Memory B cell (primary cell): ENCODE measurements at regions not wholly inside any gene's neighbourhood (a gene's known extent, or its start where the extent isn't known, plus 50 kb on each side); places are given as distances from the start of the nearest gene placed in this dataset.

Experiments used
- ATAC-seq: fragments of 150-1000 bp; cut with Tn5 transposase; 2 replicates; pipeline ENCODE4 v1.10.0; 2021; ENCODE audit warnings: low read depth, mild to moderate bottlenecking, moderate library complexity
- DNase-seq, 2 donors: peaks; one replicate each; pipeline ENCODE4 v3.0.0; 2022; ENCODE audit warnings: low spot score in 2 of 2
- H3K27ac Mint-ChIP-seq: one replicate; pipeline ENCODE4 v1.8.0; 2022; ENCODE audit warnings: mild to moderate bottlenecking, moderate library complexity, mixed read lengths
- H3K27me3 Mint-ChIP-seq: one replicate; pipeline ENCODE4 v1.8.0; 2022; ENCODE audit warnings: mixed read lengths
- H3K36me3 Mint-ChIP-seq: one replicate; pipeline ENCODE4 v1.8.0; 2022; ENCODE audit warnings: mild to moderate bottlenecking, mixed read lengths
- H3K4me1 Mint-ChIP-seq: one replicate; pipeline ENCODE4 v1.8.0; 2022; ENCODE audit warnings: mixed read lengths
- H3K4me3 Mint-ChIP-seq: one replicate; pipeline ENCODE4 v1.8.0; 2022; ENCODE audit warnings: mild to moderate bottlenecking, moderate library complexity, mixed read lengths
- H3K9me3 Mint-ChIP-seq: one replicate; pipeline ENCODE4 v1.8.0; 2022; ENCODE audit warnings: mixed read lengths

GRCh38 chr20:56835829-56836550 is 206.9 kb downstream of the TFAP2C start:
- Mint-ChIP-seq H3K27me3 (peaks cover 3% of the 10 kb centered on the region), H3K27ac (no peak overlapping the region), H3K9me3 (peaks cover 7% of the 10 kb centered on the region), H3K36me3 (peaks cover 3% of the 10 kb centered on the region), H3K4me3 (no peak overlapping the region), H3K4me1 (no peaks in the 10 kb centered on the region)
- no peak for DNase-seq
- no peak for ATAC-seq

- peaks cover 3% of the 10 kb centered on the region for H3K36me3 Mint-ChIP-seq
- no peak overlapping the region for H3K27ac Mint-ChIP-seq
- H3K27me3 Mint-ChIP-seq, result peaks cover 3% of the 10 kb centered on the region
- H3K4me3 Mint-ChIP-seq, result no peak overlapping the region
- peaks cover 7% of the 10 kb centered on the region for H3K9me3 Mint-ChIP-seq
- no peak for ATAC-seq
- DNase-seq, result no peak
- no peaks in the 10 kb centered on the region for H3K4me1 Mint-ChIP-seq
Observed at GRCh38 chr20:56839222-56839621, 210.1 kb downstream of the TFAP2C start.

GRCh38 chr20:56839786-56840185 is 210.7 kb downstream of the TFAP2C start:
- Mint-ChIP-seq H3K27me3 (peaks cover 3% of the 10 kb centered on the region), H3K27ac (no peak overlapping the region), H3K4me1 (no peaks in the 10 kb centered on the region), H3K4me3 (no peak overlapping the region), H3K9me3 (peaks cover 7% of the 10 kb centered on the region), H3K36me3 (peaks cover 3% of the 10 kb centered on the region)
- DNase-seq (no peak), ATAC-seq (no peak)

GRCh38 chr20:56840716-56841261 is 211.7 kb downstream of the TFAP2C start:
- Mint-ChIP-seq H3K9me3 (peaks cover 7% of the 10 kb centered on the region), H3K36me3 (peaks cover 3% of the 10 kb centered on the region), H3K4me3 (no peak overlapping the region), H3K27me3 (peaks cover 3% of the 10 kb centered on the region), H3K4me1 (no peaks in the 10 kb centered on the region), H3K27ac (no peak overlapping the region)
- DNase-seq, result no peak
- ATAC-seq, result no peak

GRCh38 chr20:56841346-56841908 is 212.3 kb downstream of the TFAP2C start:
- Mint-ChIP-seq H3K27me3 (peaks cover 3% of the 10 kb centered on the region), H3K27ac (no peak overlapping the region), H3K9me3 (peaks cover 7% of the 10 kb centered on the region), H3K4me3 (no peak overlapping the region), H3K36me3 (peaks cover 3% of the 10 kb centered on the region), H3K4me1 (no peaks in the 10 kb centered on the region)
- no peak for DNase-seq
- ATAC-seq, result no peak

- H3K4me3 Mint-ChIP-seq, result no peak overlapping the region
- no peak for DNase-seq
- no peaks in the 10 kb centered on the region for H3K4me1 Mint-ChIP-seq
- no peak overlapping the region for H3K27ac Mint-ChIP-seq
- H3K9me3 Mint-ChIP-seq, result peaks cover 7% of the 10 kb centered on the region
- H3K36me3 Mint-ChIP-seq, result peaks cover 3% of the 10 kb centered on the region
- H3K27me3 Mint-ChIP-seq, result peaks cover 4% of the 10 kb centered on the region
- ATAC-seq, result no peak
Observed at GRCh38 chr20:56842056-56842455, 212.9 kb downstream of the TFAP2C start.

- Mint-ChIP-seq H3K4me1 (no peaks in the 10 kb centered on the region), H3K4me3 (no peak overlapping the region), H3K27ac (no peak overlapping the region), H3K9me3 (peaks cover 7% of the 10 kb centered on the region), H3K36me3 (peaks cover 3% of the 10 kb centered on the region), H3K27me3 (peaks cover 6% of the 10 kb centered on the region)
- DNase-seq (no peak), ATAC-seq (no peak)
Observed at GRCh38 chr20:56843386-56843785, 214.3 kb downstream of the TFAP2C start.

GRCh38 chr20:56843817-56844216 is 214.7 kb downstream of the TFAP2C start:
- peaks cover 3% of the 10 kb centered on the region for H3K36me3 Mint-ChIP-seq
- peaks cover 5% of the 10 kb centered on the region for H3K9me3 Mint-ChIP-seq
- no peaks in the 10 kb centered on the region for H3K4me1 Mint-ChIP-seq
- H3K27me3 Mint-ChIP-seq, result peaks cover 6% of the 10 kb centered on the region
- no peak for ATAC-seq
- DNase-seq, result no peak
- no peak overlapping the region for H3K27ac Mint-ChIP-seq
- no peak overlapping the region for H3K4me3 Mint-ChIP-seq

GRCh38 chr20:56845546-56846086 is 216.5 kb downstream of the TFAP2C start:
- no peaks in the 10 kb centered on the region for H3K9me3 Mint-ChIP-seq
- H3K27me3 Mint-ChIP-seq, result peaks cover 2% of the 10 kb centered on the region
- no peaks in the 10 kb centered on the region for H3K36me3 Mint-ChIP-seq
- no peak overlapping the region for H3K4me3 Mint-ChIP-seq
- ATAC-seq (no peak), DNase-seq (no peak)
- H3K27ac Mint-ChIP-seq, result no peak overlapping the region
- H3K4me1 Mint-ChIP-seq, result no peaks in the 10 kb centered on the region

- no peaks in the 10 kb centered on the region for H3K36me3 Mint-ChIP-seq
- no peak for ATAC-seq
- H3K27ac Mint-ChIP-seq, result no peak overlapping the region
- no peaks in the 10 kb centered on the region for H3K4me1 Mint-ChIP-seq
- peaks cover 2% of the 10 kb centered on the region for H3K27me3 Mint-ChIP-seq
- H3K4me3 Mint-ChIP-seq, result no peak overlapping the region
- no peak for DNase-seq
- no peaks in the 10 kb centered on the region for H3K9me3 Mint-ChIP-seq
Observed at GRCh38 chr20:56848561-56848960, 219.5 kb downstream of the TFAP2C start.

- H3K27me3 Mint-ChIP-seq, result peaks cover 4% of the 10 kb centered on the region
- H3K9me3 Mint-ChIP-seq, result peaks cover 2% of the 10 kb centered on the region
Observed at GRCh38 chr20:56851552-56851951, 222.4 kb downstream of the TFAP2C start.

GRCh38 chr20:56855708-56856107 is 226.6 kb downstream of the TFAP2C start:
- ATAC-seq (no peak), DNase-seq (no peak)
- no peak overlapping the region for H3K27ac Mint-ChIP-seq
- H3K36me3 Mint-ChIP-seq, result no peaks in the 10 kb centered on the region
- peaks cover 7% of the 10 kb centered on the region for H3K27me3 Mint-ChIP-seq
- peaks cover 7% of the 10 kb centered on the region for H3K9me3 Mint-ChIP-seq
- H3K4me1 Mint-ChIP-seq, result no peaks in the 10 kb centered on the region
- H3K4me3 Mint-ChIP-seq, result no peak overlapping the region

More at GRCh38 chr20:56851552-56851951, 222.4 kb downstream of the TFAP2C start:
- Mint-ChIP-seq H3K4me3 (no peak overlapping the region), H3K4me1 (no peaks in the 10 kb centered on the region), H3K27ac (no peak overlapping the region), H3K36me3 (no peaks in the 10 kb centered on the region)
- no peak for DNase-seq
- no peak for ATAC-seq

- Mint-ChIP-seq H3K4me1 (no peaks in the 10 kb centered on the region), H3K36me3 (no peaks in the 10 kb centered on the region), H3K9me3 (peaks cover 7% of the 10 kb centered on the region), H3K27me3 (peaks cover 7% of the 10 kb centered on the region), H3K4me3 (no peak overlapping the region), H3K27ac (no peak overlapping the region)
- DNase-seq (no peak), ATAC-seq (no peak)
Observed at GRCh38 chr20:56857950-56858349, 228.8 kb downstream of the TFAP2C start.

- Mint-ChIP-seq H3K27ac (no peak overlapping the region), H3K27me3 (peaks cover 10% of the 10 kb centered on the region), H3K9me3 (peaks cover 5% of the 10 kb centered on the region), H3K4me3 (no peak overlapping the region), H3K4me1 (no peaks in the 10 kb centered on the region), H3K36me3 (no peaks in the 10 kb centered on the region)
- DNase-seq (no peak), ATAC-seq (no peak)
Observed at GRCh38 chr20:56859039-56859800, 230.1 kb downstream of the TFAP2C start.
